GM21528 (cell line): ENCODE measurements at regions not wholly inside any gene's neighbourhood (a gene's known extent, or its start where the extent isn't known, plus 50 kb on each side); places are given as distances from the start of the nearest gene placed in this dataset.

Experiments used
- ATAC-seq: cut with Tn5 transposase; IDR thresholded peaks from one replicate; pipeline ENCODE4 v1.9.1; 2021; ENCODE audit warnings: mild to moderate bottlenecking, moderate library complexity; ENCODE audit not compliant: unreplicated experiment, low FRiP score

DNA sequence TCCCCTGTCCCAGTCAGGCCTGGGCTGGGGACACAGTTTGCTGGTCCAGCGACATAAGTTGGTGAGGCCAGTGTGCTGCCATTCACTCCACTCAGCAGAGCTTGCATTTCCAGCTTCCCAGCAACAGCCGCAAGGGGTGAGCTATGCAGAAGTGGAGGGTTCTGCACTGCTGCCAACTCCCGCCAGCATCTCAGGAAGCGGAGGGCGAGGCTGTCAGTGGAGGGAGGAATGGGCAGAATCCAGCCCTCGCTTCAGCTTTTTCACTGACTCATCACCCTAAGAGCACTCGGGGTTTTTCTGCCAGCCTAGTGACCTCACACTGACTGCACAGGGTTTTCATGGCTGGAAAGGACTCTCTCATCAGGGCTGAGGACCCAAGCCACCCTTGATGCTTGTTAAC lies 625.1 kb upstream of the MKI67 start:
- ATAC-seq, result no peak

- ATAC-seq, result no peak
Measured at GRCh38 chr10:128751851-128752250, 625.6 kb upstream of the MKI67 start.

DNA sequence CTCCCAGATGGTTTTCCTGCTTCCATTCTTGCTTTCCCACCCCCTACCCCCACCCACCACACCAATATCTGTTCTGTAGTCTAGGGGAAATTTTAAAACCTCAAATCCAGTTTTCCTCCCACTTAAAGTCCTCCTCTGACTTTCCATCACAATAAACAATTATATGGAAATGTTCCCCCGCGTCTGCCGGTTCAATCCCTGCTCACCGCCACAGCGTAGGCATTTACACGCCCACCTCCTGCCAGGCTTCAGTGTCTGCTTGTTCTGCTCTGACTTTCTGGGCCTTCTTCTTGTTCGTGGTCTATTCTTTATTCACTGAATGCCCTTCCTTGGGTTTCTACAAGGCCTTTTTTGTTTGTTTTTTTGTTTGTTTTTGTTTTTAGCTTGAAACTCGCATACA lies 633.0 kb upstream of the MKI67 start:
- ATAC-seq, result no peak

DNA sequence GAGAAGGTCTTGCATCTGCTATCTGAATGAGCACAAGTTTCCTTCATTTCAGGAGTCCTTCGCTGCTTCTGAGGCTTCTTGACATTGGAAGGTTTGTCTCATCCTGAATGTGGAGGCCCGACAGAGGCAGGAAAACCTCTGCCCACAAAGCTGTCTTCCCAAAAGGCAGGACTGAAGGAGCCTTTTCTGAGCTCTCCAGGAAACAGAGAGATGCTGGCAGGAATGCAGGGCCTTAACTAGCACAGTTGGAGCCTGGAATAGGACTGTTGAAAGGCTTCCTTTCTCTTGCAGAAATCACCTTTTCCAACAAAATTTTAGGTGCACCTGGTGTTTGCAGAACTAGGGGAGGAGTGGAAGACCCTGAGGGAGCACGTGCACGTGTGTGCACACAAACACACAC lies 637.4 kb upstream of the MKI67 start:
- ATAC-seq, result no peak

GRCh38 chr10:128764190-128764589 lies 638.0 kb upstream of the MKI67 start:
- no peak for ATAC-seq

DNA sequence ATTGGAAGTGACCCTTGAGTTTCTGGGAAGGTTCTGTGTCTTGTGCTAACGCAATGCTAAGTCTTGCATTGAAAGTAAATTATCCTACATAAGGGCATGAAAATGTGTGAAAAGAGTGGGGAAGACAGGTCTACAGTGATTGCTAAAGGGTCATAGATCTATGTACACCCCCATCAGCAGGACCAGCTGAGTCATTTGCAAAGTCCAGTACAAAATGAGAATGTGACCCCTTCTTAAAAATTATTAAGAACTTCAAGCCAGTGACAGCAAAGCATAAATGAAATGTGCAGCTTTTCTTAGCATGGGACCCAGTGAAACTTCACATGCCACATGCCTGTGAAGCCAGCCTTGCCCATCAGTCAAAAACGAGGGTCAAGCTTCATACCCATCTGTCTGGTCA lies 640.7 kb upstream of the MKI67 start:
- no peak for ATAC-seq

GRCh38 chr10:128774979-128775378 lies 648.8 kb upstream of the MKI67 start:
- no peak for ATAC-seq

- no peak for ATAC-seq
Measured at GRCh38 chr10:128775743-128776142, 649.5 kb upstream of the MKI67 start.

GRCh38 chr10:128776673-128777252 lies 650.5 kb upstream of the MKI67 start:
- ATAC-seq, result no peak

- ATAC-seq, result no peak
Measured at GRCh38 chr10:128777342-128777741, 651.1 kb upstream of the MKI67 start.

GRCh38 chr10:128779416-128779815 lies 653.2 kb upstream of the MKI67 start:
- no peak for ATAC-seq

DNA sequence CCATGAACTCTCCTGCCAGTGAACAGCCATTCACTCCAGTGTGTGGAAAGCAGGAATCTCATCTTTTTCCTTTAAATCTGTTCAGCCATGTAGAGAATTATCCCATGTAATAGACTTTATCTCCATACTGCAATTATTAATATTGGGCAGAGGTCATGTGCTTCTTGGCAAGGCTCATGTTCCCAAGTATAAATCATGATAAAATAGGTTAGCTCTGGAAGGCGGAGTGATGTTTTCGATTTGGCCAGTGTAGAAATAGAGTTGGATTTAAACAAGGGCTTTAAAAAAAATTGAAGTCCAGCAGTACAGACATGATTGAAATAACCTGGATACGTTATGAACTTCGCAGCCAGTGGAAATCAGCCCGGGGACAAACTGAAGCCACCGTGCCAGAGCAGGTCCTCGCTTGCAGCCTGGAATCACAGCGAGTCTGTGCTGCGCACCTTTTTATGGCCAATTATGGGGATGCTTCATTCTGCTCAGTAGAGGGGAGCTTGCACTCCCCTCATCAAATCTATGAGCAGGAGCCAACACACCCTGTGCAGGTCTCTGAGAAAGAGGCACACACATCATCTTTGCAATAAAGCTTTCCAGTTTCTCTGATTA lies 654.0 kb upstream of the MKI67 start:
- ATAC-seq, result no peak

DNA sequence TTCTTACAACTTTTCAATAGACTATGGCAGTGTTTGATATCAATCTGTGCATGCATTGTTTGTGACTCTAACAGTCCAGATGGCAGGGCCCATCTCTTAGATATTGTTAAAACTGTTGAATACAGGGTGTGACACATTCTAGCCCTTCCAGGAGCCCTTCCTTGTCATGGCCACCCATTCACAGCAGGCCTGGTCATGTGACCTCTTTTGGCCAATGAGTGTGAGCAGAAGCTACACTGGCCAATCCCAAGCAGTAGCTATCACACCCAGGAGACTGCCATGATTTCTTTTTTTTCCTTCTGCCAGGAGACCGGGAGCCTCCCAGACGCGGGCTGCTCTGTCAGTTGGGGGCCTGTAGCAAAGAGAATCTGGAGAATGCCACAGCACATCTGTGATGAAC lies 655.4 kb upstream of the MKI67 start:
- ATAC-seq, result no peak

- no peak for ATAC-seq
Measured at GRCh38 chr10:128784444-128784843, 658.2 kb upstream of the MKI67 start.

GRCh38 chr10:128792426-128793140 lies 666.4 kb upstream of the MKI67 start:
- ATAC-seq, result no peak

DNA sequence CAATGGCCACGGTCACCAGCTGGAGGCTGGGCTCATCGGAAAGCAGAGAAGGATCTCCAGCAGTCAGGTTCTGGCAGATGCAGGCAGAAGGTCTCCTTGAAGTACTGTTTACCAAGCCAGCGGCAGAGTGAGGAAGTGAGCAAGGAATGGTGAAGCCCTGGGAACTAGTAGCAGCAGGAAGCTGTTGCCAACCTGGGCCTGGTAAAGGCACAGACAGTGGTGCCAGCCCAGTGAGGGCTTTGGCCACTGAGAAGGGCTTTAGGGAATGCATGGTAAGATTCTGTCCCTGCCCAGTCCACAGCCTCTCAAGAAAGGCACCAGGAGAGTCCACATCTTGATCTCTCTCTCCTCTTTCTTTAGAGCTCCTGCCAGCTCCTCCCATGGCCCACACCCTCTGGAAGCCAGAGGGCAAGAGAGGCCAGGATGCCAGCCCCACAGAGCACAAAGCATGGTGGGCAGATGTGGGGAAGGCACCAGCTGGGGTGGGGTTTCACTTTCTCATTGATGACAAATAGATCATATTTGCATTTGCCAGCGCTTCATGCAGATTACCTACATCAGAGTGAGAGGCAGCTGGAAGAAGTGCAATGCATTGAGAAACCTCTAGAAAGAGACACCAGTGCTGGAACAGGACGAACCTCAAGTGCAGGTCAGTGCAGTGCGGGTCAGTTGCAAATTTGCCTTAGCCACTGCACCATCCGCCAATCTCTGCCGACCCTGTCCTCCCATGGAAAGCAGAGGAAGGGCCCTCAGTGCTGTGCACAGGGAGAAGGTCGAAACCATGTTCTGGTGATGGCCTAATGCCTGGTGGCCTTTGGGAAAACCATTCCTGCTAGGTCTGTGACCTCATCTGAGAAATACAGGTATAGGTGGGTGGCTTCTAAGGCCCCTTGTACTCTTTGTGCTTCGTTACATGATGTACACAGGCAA lies 667.8 kb upstream of the MKI67 start:
- no peak for ATAC-seq

GRCh38 chr10:128796396-128796912 lies 670.2 kb upstream of the MKI67 start:
- no peak for ATAC-seq

DNA sequence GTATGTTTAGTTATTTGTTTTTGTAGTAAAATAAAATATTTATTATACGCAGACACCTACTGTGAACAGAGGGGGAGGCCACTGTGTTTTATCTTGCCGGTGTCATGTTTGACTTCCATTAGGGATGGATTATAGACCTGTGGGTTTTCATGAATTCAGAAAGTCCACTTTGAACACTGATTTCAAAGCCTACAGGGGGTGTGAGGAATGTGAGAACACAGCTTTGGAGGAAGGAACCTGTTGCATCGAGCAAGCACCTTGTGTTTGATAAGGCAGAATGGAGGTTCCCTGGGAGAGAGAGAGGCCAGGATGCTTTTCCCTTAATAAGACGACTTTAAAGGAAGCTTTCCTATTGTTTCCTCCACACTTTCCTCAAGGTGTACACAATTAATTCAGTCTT lies 665.0 kb upstream of the MGMT start:
- no peak for ATAC-seq

- ATAC-seq, result no peak
Measured at GRCh38 chr10:128803790-128804189, 663.3 kb upstream of the MGMT start.

- no peak for ATAC-seq
Measured at GRCh38 chr10:128804411-128804810, 662.6 kb upstream of the MGMT start.

GRCh38 chr10:128808921-128809440 lies 658.1 kb upstream of the MGMT start:
- ATAC-seq, result no peak
